Right lobe of liver (tissue), 6 donors: ENCODE measurements at regions not wholly inside any gene's neighbourhood (a gene's known extent, or its start where the extent isn't known, plus 50 kb on each side); places are given as distances from the start of the nearest gene placed in this dataset.

Experiments used
- ATAC-seq, 4 donors: fragments of 200-7000 bp; cut with Tn5 transposase; one replicate each; pipeline ENCODE4 v1.9.1; 2020; ENCODE audit warnings: mild to moderate bottlenecking in 4 of 4, moderate library complexity in 4 of 4
- DNase-seq, 3 donors: peaks; one replicate each; pipeline ENCODE4 v3.0.0-alpha.2; 2020
- H3K27ac ChIP-seq, 3 donors: fragments of 200-600 bp; one replicate each; pipeline ENCODE4 v1.8.0; 2022
- H3K27me3 ChIP-seq, 2 donors: fragments of 200-600 bp; one replicate each; pipeline ENCODE4 v1.8.0; 2022
- H3K36me3 ChIP-seq, 4 donors: fragments of 200-600 bp; sonication (generic) in 1 of 4; one replicate each; pipeline versions ENCODE4 v1.5.1 to v1.8.0; 2017 to 2022; ENCODE audit warnings: control low read depth in 1 of 4
- H3K4me1 ChIP-seq, 4 donors: fragments of 200-600 bp; sonication (generic) in 1 of 4; one replicate each; pipeline versions ENCODE4 v1.5.1 to v1.8.0; 2017 to 2022; ENCODE audit warnings: control low read depth in 1 of 4
- H3K4me3 ChIP-seq, 3 donors: fragments of 200-600 bp; one replicate each; pipeline ENCODE4 v1.8.0; 2022
- H3K9me3 ChIP-seq, 4 donors: fragments of 200-600 bp; sonication (generic) in 1 of 4; one replicate each; pipeline versions ENCODE4 v1.5.1 to v1.8.0; 2017 to 2022; ENCODE audit warnings: control low read depth in 1 of 4
- POLR2A ChIP-seq: fragments of 450-650 bp; IDR thresholded peaks from one replicate; pipeline ENCODE4 v1.6.1; 2017; ENCODE audit warnings: antibody characterized with exemption, mild to moderate bottlenecking
- intact Hi-C, 2 donors: fragments of 100-400 bp; cut with DNase I; formaldehyde crosslinking; loops; one replicate each; pipeline versions ENCODE4 v1.11.2 to v1.14.1; 2022
- small RNA-seq, 2 experiments: library from RNA; depleted of rRNA; stranded (forward); fragments of <200 nt; gene quantifications; one replicate each; pipeline ENCODE3, GENCODE V24; 2016
- TF ChIP-seq, protein P1 (sequence below), 4 donors: fragments of 200-600 bp in 3 of 4; fragments of 450-650 bp in 1 of 4; IDR thresholded peaks; one replicate each; pipeline versions ENCODE4 v1.5.1 to v1.8.0; 2016 to 2022; ENCODE audit warnings: antibody characterized with exemption in 4 of 4, mild to moderate bottlenecking in 2 of 4
- donor health status: DM: no; HTN: yes; CAD: no.
- donor health status: DM: no; HTN: no; CAD: no.
- donor health status: DM: no; HTN: no; CAD: no.
- donor health status: DM: no; HTN: yes; CAD: no.
- donor health status: DM: no; HTN: yes; CAD: no.

DNA sequence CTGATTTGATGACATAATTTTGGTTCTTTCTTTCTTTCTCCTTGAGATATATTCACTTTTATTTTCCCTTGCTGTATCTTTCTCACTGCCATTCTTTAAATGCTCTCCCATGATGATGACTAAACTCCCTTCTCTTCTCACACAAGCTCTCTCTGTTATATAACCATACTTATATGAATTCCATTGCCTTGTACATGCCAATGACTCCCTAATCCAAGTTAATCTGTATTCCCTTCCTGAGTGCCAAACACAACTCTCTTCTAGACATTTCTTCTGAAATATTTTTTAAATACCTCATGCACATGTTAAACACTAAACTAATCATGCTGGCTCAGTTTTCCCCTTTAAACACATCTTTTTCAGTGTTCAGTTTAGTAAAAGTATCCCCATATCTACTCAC is 62.2 kb upstream of the ST8SIA4 start:
- H3K4me3 ChIP-seq, result no peak overlapping the region
- DNase-seq (no peak), ATAC-seq (no peak)
- H3K36me3 ChIP-seq, result no peaks in the 10 kb centered on the region
- TF ChIP-seq, protein P1, sequence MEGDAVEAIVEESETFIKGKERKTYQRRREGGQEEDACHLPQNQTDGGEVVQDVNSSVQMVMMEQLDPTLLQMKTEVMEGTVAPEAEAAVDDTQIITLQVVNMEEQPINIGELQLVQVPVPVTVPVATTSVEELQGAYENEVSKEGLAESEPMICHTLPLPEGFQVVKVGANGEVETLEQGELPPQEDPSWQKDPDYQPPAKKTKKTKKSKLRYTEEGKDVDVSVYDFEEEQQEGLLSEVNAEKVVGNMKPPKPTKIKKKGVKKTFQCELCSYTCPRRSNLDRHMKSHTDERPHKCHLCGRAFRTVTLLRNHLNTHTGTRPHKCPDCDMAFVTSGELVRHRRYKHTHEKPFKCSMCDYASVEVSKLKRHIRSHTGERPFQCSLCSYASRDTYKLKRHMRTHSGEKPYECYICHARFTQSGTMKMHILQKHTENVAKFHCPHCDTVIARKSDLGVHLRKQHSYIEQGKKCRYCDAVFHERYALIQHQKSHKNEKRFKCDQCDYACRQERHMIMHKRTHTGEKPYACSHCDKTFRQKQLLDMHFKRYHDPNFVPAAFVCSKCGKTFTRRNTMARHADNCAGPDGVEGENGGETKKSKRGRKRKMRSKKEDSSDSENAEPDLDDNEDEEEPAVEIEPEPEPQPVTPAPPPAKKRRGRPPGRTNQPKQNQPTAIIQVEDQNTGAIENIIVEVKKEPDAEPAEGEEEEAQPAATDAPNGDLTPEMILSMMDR (IDR thresholded peaks at IDR 0.05), result no peak
- TF ChIP-seq POLR2A, result no peak
- no peak overlapping the region for H3K27ac ChIP-seq
- H3K27me3 ChIP-seq, result no peaks in the 10 kb centered on the region
- H3K9me3 ChIP-seq, result no peaks in the 10 kb centered on the region
- intact Hi-C loops, result no loop called here
- H3K4me1 ChIP-seq, result no peaks in the 10 kb centered on the region

Small RNAs in the stretch of these regions (small RNA-seq; reads per million reads assigned to genes)
- 0 reads per million in 2 experiments for gene RN7SL802P
- gene RNA5SP188, result 0 to 0.78 reads per million in 2 experiments
